Activated CD4-positive, alpha-beta memory T cell treated with anti-CD3 and anti-CD28 coated beads for 36 hours (primary cell): ENCODE measurements at regions not wholly inside any gene's neighbourhood (a gene's known extent, or its start where the extent isn't known, plus 50 kb on each side); places are given as distances from the start of the nearest gene placed in this dataset.

ENCODE experiments used
- CTCF ChIA-PET: fragments of 350-600 bp; sonication (Branson Sonifier 250); formaldehyde crosslinking; loops from one replicate; lab custom pipeline; 2021; ENCODE audit warnings: antibody characterized with exemption, inconsistent platforms; lab: Charles Lee
- POLR2A ChIA-PET: fragments of 350-600 bp; sonication (Branson Sonifier 250); formaldehyde crosslinking; loops from one replicate; lab custom pipeline; 2021; ENCODE audit warnings: antibody characterized with exemption; lab: Charles Lee
- DNase-seq: peaks from one replicate; pipeline ENCODE4 v3.0.0-alpha.2; 2020
- H3K27ac Mint-ChIP-seq: one replicate; pipeline ENCODE4 v1.8.0; 2021; ENCODE audit warnings: mixed read lengths
- H3K27me3 Mint-ChIP-seq: one replicate; pipeline ENCODE4 v1.8.0; 2021; ENCODE audit warnings: mixed read lengths
- H3K36me3 Mint-ChIP-seq: one replicate; pipeline ENCODE4 v1.8.0; 2021; ENCODE audit warnings: mixed read lengths
- H3K4me1 Mint-ChIP-seq: one replicate; pipeline ENCODE4 v1.8.0; 2021; ENCODE audit warnings: low read depth, mixed read lengths
- H3K4me3 Mint-ChIP-seq: one replicate; pipeline ENCODE4 v1.8.0; 2021; ENCODE audit warnings: mild to moderate bottlenecking, mixed read lengths
- H3K9me3 Mint-ChIP-seq: one replicate; pipeline ENCODE4 v1.8.0; 2021; ENCODE audit warnings: mixed read lengths
- intact Hi-C: fragments of 100-400 bp; cut with micrococcal nuclease; formaldehyde crosslinking; loops from one replicate; pipeline ENCODE4 v1.15.1; 2023

GRCh38 chr16:48450367-48450766, 65.2 kb upstream of the SIAH1 start:
- intact Hi-C loops: loop anchor here (10.0 kb wide), 1 partner anchor 104 kb away; no protein-coding TSS in a partner anchor
- no peak for DNase-seq
- ChIA-PET CTCF (interaction anchor here (0.7 kb wide), 1 partner anchor 38 kb away, joined by 3 read pairs; no protein-coding TSS in a partner anchor), POLR2A (no interaction called here)
- H3K4me1 Mint-ChIP-seq: no peaks in the 10 kb centered on the region
- H3K36me3 Mint-ChIP-seq: no peaks in the 10 kb centered on the region
- H3K27me3 Mint-ChIP-seq: peaks cover 5% of the 10 kb centered on the region
- no peak overlapping the region for H3K27ac Mint-ChIP-seq
- H3K9me3 Mint-ChIP-seq: no peaks in the 10 kb centered on the region
- no peak overlapping the region for H3K4me3 Mint-ChIP-seq

- Mint-ChIP-seq H3K36me3 (no peaks in the 10 kb centered on the region), H3K9me3 (no peaks in the 10 kb centered on the region), H3K4me1 (no peaks in the 10 kb centered on the region), H3K27me3 (no peaks in the 10 kb centered on the region), H3K27ac (no peak overlapping the region), H3K4me3 (no peak overlapping the region)
- ChIA-PET POLR2A (no interaction called here), CTCF (no interaction called here)
- DNase-seq: no peak
- intact Hi-C loops: no loop called here
Observed at GRCh38 chr16:48448841-48449481, 63.7 kb upstream of the SIAH1 start.

- no peaks in the 10 kb centered on the region for H3K4me1 Mint-ChIP-seq
- H3K27me3 Mint-ChIP-seq: no peaks in the 10 kb centered on the region
Observed at GRCh38 chr16:48447940-48448536, 62.8 kb upstream of the SIAH1 start.

DNA sequence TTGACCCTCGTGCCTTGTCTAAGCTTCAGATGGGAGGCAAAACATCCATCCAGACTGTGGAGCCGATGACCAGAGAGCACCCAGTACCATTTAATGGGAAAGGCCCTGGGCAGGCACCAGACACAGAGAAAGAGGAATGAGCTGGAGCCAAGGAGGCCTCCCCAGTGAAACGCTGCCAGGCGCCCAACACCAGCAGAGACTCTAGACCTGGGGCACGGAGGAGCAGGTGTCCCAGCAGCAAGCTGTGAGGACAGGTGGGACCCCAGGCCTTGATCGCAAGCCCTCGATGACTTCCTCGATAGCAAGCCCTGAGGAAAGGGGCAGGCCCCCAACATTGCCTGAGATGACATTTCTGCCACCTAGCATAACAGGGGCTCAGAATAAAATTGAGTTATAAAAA, 62.2 kb upstream of the SIAH1 start:
- no peaks in the 10 kb centered on the region for H3K4me1 Mint-ChIP-seq
- POLR2A ChIA-PET: no interaction called here

More at GRCh38 chr16:48447940-48448536, 62.8 kb upstream of the SIAH1 start:
- Mint-ChIP-seq H3K27ac (no peak overlapping the region), H3K9me3 (no peaks in the 10 kb centered on the region), H3K36me3 (no peaks in the 10 kb centered on the region), H3K4me3 (no peak overlapping the region)
- DNase-seq: no peak
- POLR2A ChIA-PET: no interaction called here
- CTCF ChIA-PET: no interaction called here
- intact Hi-C loops: no loop called here

DNA sequence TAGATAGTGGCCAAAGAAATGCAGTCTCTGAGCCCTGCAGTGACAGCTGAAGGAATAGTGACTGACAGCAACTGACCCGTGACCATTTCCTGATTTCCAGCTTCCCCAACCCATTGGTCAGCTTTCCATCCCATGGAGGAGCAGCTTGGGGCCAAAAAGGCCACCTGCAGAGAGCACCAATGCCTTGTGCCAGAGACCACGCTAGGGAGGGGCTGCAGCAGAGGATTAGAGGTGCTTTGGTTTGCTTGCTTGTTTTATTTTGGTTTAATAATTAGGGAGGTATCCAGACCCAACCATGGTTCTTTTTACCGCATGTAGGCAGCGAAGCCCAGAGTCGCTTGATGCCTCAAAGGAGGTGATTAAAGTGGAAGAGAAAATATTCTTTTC, 61.3 kb upstream of the SIAH1 start:
- intact Hi-C loops: no loop called here
- H3K4me3 Mint-ChIP-seq: no peak overlapping the region
- ChIA-PET CTCF (no interaction called here), POLR2A (no interaction called here)
- DNase-seq: no peak
- no peaks in the 10 kb centered on the region for H3K27me3 Mint-ChIP-seq
- H3K4me1 Mint-ChIP-seq: no peaks in the 10 kb centered on the region
- H3K9me3 Mint-ChIP-seq: no peaks in the 10 kb centered on the region
- H3K27ac Mint-ChIP-seq: no peak overlapping the region
- H3K36me3 Mint-ChIP-seq: no peaks in the 10 kb centered on the region

More for the DNA sequence above, 62.2 kb upstream of the SIAH1 start:
- CTCF ChIA-PET: no interaction called here
- Mint-ChIP-seq H3K4me3 (no peak overlapping the region), H3K27me3 (no peaks in the 10 kb centered on the region), H3K27ac (no peak overlapping the region), H3K9me3 (no peaks in the 10 kb centered on the region), H3K36me3 (no peaks in the 10 kb centered on the region)
- intact Hi-C loops: no loop called here
- DNase-seq: no peak

GRCh38 chr16:48445782-48446533, 60.7 kb upstream of the SIAH1 start:
- no peak overlapping the region for H3K4me3 Mint-ChIP-seq
- ChIA-PET CTCF (no interaction called here), POLR2A (no interaction called here)
- H3K4me1 Mint-ChIP-seq: no peaks in the 10 kb centered on the region
- H3K36me3 Mint-ChIP-seq: no peaks in the 10 kb centered on the region
- intact Hi-C loops: no loop called here
- H3K27me3 Mint-ChIP-seq: no peaks in the 10 kb centered on the region
- no peak overlapping the region for H3K27ac Mint-ChIP-seq
- DNase-seq: no peak
- no peaks in the 10 kb centered on the region for H3K9me3 Mint-ChIP-seq

DNA sequence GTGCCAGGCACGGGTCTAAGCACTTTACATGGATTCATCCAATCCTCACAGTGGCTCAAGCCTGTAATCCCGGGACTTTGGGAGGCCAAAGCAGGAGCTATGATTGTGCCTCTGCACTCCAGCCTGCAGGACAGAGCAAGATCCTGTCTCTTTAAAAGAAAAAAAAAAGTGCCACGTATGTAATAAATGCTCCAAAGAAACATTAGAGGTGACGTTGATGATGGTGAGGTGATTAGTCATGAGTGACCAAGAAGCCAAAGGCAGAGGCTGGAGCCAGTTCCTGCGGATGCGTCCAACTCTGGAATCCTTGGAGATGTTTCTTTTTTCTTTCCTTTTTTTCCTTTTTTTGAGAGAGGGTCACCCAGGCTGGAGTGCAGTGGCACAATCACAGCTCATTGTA, 59.4 kb upstream of the SIAH1 start:
- POLR2A ChIA-PET: interaction anchor here (1.0 kb wide), 1 partner anchor 31 kb away, joined by 3 read pairs; no protein-coding TSS in a partner anchor
- CTCF ChIA-PET: no interaction called here
- no peak for DNase-seq
- Mint-ChIP-seq H3K27ac (no peak overlapping the region), H3K4me1 (no peaks in the 10 kb centered on the region), H3K9me3 (no peaks in the 10 kb centered on the region), H3K4me3 (no peak overlapping the region), H3K36me3 (no peaks in the 10 kb centered on the region), H3K27me3 (no peaks in the 10 kb centered on the region)
- intact Hi-C loops: no loop called here

DNA sequence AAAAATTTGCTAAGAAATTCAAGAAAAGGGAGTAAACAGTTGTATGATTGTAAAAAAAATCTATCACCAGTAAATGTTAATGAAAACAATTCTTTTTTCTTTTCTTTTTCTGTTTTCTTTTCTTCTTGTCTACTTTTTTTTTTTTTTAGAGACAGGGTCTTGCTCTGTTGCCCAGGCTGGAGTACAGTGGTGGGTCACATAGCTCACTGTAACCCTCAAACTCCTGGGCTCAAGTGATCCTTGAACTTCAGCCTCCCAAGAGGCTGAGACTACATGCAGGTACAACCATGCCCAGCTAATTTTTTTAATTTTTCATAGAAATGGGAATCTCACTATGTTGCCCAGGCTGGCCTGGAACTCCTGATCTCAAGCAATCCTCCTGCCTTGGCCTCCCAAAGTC, 57.2 kb upstream of the SIAH1 start:
- Mint-ChIP-seq H3K27ac (no peak overlapping the region), H3K27me3 (no peaks in the 10 kb centered on the region), H3K4me3 (no peak overlapping the region), H3K36me3 (no peaks in the 10 kb centered on the region), H3K9me3 (no peaks in the 10 kb centered on the region), H3K4me1 (no peaks in the 10 kb centered on the region)
- CTCF ChIA-PET: interaction anchor here (1.6 kb wide), 1 partner anchor 181 kb away, joined by 3 read pairs; no protein-coding TSS in a partner anchor
- POLR2A ChIA-PET: no interaction called here
- DNase-seq: no peak
- intact Hi-C loops: no loop called here

- CTCF ChIA-PET: interaction anchor here (1.6 kb wide), 1 partner anchor 181 kb away, joined by 3 read pairs; no protein-coding TSS in a partner anchor
- Mint-ChIP-seq H3K9me3 (no peaks in the 10 kb centered on the region), H3K36me3 (no peaks in the 10 kb centered on the region), H3K4me1 (no peaks in the 10 kb centered on the region), H3K27me3 (peaks cover under 1% of the 10 kb centered on the region), H3K4me3 (no peak overlapping the region), H3K27ac (no peak overlapping the region)
- no peak for DNase-seq
- intact Hi-C loops: no loop called here
- POLR2A ChIA-PET: no interaction called here
Observed at GRCh38 chr16:48441863-48442279, 56.7 kb upstream of the SIAH1 start.

DNA sequence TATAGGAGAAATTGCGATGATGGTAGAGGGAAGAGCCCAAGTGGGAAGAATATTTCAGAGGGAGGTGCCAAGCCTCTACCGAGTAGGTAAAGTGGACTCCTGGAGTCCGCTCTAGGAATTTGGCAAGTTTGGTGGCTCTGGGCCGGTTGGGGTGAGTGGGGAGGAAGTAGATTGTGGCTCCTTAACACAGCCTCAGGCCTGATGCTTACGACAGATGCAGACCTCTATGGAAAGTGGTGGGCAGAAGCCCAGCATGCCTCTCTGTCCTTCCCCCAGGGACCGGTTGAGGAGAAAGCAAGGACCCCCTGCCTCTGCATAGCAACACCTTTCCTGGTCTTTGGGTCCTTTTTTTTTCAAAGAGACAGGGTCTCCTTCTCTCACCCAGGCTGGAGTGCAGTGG, 55.9 kb upstream of the SIAH1 start:
- intact Hi-C loops: no loop called here
- Mint-ChIP-seq H3K36me3 (no peaks in the 10 kb centered on the region), H3K9me3 (no peaks in the 10 kb centered on the region), H3K27me3 (peaks cover 1% of the 10 kb centered on the region), H3K27ac (no peak overlapping the region), H3K4me1 (no peaks in the 10 kb centered on the region), H3K4me3 (no peak overlapping the region)
- no peak for DNase-seq
- CTCF ChIA-PET: no interaction called here
- POLR2A ChIA-PET: no interaction called here

DNA sequence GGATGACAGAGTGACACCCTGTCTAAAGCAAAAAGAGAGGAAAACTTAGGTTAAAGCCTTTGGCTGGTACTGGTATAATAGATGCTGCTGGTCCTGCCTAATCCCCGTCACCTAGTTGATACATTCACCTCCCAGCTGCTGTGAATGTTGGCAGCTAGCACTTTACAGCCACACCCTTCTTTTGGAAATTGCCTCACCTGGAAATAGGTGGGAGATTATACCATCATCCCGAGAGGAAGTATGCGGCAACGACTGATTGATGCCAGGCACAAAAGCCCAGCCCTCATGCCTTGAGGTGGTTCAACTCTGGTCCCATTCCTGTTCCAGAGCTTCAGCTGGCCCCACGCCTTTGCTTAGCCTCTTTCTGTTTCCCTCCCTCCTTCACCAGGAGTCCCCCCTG, 53.2 kb upstream of the SIAH1 start:
- Mint-ChIP-seq H3K27ac (no peak overlapping the region), H3K4me3 (no peak overlapping the region), H3K9me3 (no peaks in the 10 kb centered on the region), H3K27me3 (peaks cover 1% of the 10 kb centered on the region), H3K36me3 (no peaks in the 10 kb centered on the region), H3K4me1 (no peaks in the 10 kb centered on the region)
- POLR2A ChIA-PET: no interaction called here
- CTCF ChIA-PET: interaction anchor here (2.4 kb wide), 1 partner anchor 185 kb away, joined by 8 read pairs; no protein-coding TSS in a partner anchor
- intact Hi-C loops: no loop called here
- no peak for DNase-seq

DNA sequence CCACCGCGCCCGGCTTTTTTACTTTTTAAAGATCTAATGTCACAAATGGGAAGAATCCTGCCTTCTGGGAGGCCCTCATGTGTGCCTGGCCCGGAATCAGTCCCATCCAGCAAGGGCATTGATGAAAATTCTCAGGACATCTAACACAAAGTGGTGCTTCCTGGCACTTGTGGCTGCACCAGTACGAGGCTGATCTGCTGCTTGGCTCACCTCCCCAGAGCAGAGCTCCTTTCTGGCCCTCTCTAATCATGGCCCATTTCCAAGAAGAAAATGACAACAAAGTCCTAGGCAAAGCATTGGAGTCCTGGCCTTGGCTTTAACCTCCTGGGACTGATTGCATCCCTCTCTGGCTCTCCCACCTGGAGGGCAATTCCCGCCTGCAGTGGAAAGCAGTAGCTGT, 50.7 kb upstream of the SIAH1 start:
- ChIA-PET POLR2A (no interaction called here), CTCF (interaction anchor here (1.1 kb wide), 1 partner anchor 187 kb away, joined by 4 read pairs; no protein-coding TSS in a partner anchor)
- H3K4me3 Mint-ChIP-seq: no peak overlapping the region
- no peak for DNase-seq
- no peaks in the 10 kb centered on the region for H3K36me3 Mint-ChIP-seq
- peaks cover 1% of the 10 kb centered on the region for H3K27me3 Mint-ChIP-seq
- no peaks in the 10 kb centered on the region for H3K9me3 Mint-ChIP-seq
- intact Hi-C loops: no loop called here
- no peak overlapping the region for H3K27ac Mint-ChIP-seq
- H3K4me1 Mint-ChIP-seq: no peaks in the 10 kb centered on the region
